HepG2 (cell line): ENCODE measurements at regions not wholly inside any gene's neighbourhood (a gene's known extent, or its start where the extent isn't known, plus 50 kb on each side); places are given as distances from the start of the nearest gene placed in this dataset.

Experiments used
- ATAC-seq: fragments of 200-7000 bp; cut with Tn5 transposase; 3 replicates; pipeline ENCODE4 v1.9.1; 2020; ENCODE audit warnings: mild to moderate bottlenecking, moderate library complexity
- BruUV-seq: library from RNA; stranded (reverse); fragments of 400-500 nt; replicated peaks from 2 replicates; lab custom pipeline; 2021; lab: Mats Ljungman, UMichigan
- CTCF ChIA-PET: fragments of 300-600 bp; formaldehyde crosslinking; extraction: SDS; loops from one replicate; lab custom pipeline; 2021; ENCODE audit warnings: low total read pairs, inconsistent platforms, low intra/inter-chr PET ratio; lab: Yijun Ruan, JAX
- POLR2A ChIA-PET: fragments of 350-600 bp; sonication (Branson Sonifier 250); formaldehyde crosslinking; loops from one replicate; lab custom pipeline; 2020; ENCODE audit warnings: antibody characterized with exemption, inconsistent platforms; lab: Yijun Ruan, JAX
- DNase-seq: peaks from one replicate; pipeline ENCODE4 v3.0.0-alpha.2; 2015; ENCODE audit warnings: low spot score
- FAIRE-seq: peaks from 3 replicates; lab custom pipeline; 2011; peaks lifted over from hg19 to GRCh38; lab: Jason Lieb, UNC
- H2AFZ ChIP-seq: one replicate; pipeline ENCODE4 v1.6.1; 2011; ENCODE audit warnings: low read length, inconsistent platforms
- H3K27ac ChIP-seq: fragments of 300-600 bp; 3 replicates; pipeline ENCODE4 v1.8.0; 2011; ENCODE audit warnings: mixed run types, mild to moderate bottlenecking, mixed read lengths, low read length, inconsistent platforms; ENCODE audit not compliant: insufficient read depth; ENCODE audit errors: extremely low read length
- H3K27me3 ChIP-seq, 2 experiments: fragments of 200-600 bp in 1 of 2; 2 replicates in 1 of 2; 3 replicates in 1 of 2; pipeline versions ENCODE4 v1.6.0 to v1.8.0; 2011; ENCODE audit warnings: low read length in 2 of 2, mild to moderate bottlenecking in 2 of 2, moderate library complexity in 2 of 2, inconsistent platforms in 1 of 2; ENCODE audit not compliant: insufficient read depth in 2 of 2, control insufficient read depth in 1 of 2
- H3K36me3 ChIP-seq, 2 experiments: fragments of 200-600 bp in 1 of 2; replicated peaks in 1 of 2; 2 replicates in 1 of 2; 3 replicates in 1 of 2; pipeline versions ENCODE4 v1.5.1 to v1.8.0; 2011; ENCODE audit warnings: low read length in 2 of 2, inconsistent platforms in 1 of 2; ENCODE audit not compliant: insufficient read depth in 2 of 2, control insufficient read depth in 1 of 2
- H3K4me1 ChIP-seq: 2 replicates; pipeline ENCODE4 v1.5.1; 2012; ENCODE audit warnings: low read length, inconsistent platforms; ENCODE audit not compliant: insufficient read depth
- H3K4me2 ChIP-seq: 2 replicates; pipeline ENCODE4 v1.6.0; 2011; ENCODE audit warnings: low read depth, low read length, inconsistent platforms
- H3K4me3 ChIP-seq, 3 experiments: fragments of 200-600 bp in 1 of 3; sonication (generic), shearing (Covaris generic) in 1 of 3; replicated peaks in 1 of 3; 2 replicates each; pipeline ENCODE4 v1.5.1; 2011 to 2016; ENCODE audit warnings: low read length in 3 of 3, inconsistent platforms in 2 of 3, low read depth in 2 of 3, mild to moderate bottlenecking in 2 of 3, control low read depth in 1 of 3, mixed read lengths in 1 of 3; ENCODE audit not compliant: insufficient read depth in 1 of 3
- H3K79me2 ChIP-seq: one replicate; pipeline ENCODE4 v1.6.1; 2011; ENCODE audit warnings: low read length, inconsistent platforms; ENCODE audit not compliant: insufficient read depth
- H3K9ac ChIP-seq: 2 replicates; pipeline ENCODE4 v1.6.0; 2011; ENCODE audit warnings: mild to moderate bottlenecking, low read depth, low read length, inconsistent platforms; ENCODE audit not compliant: insufficient read depth
- H3K9me3 ChIP-seq: 2 replicates; pipeline ENCODE4 v1.5.1; 2012; ENCODE audit warnings: mild to moderate bottlenecking, low read length
- H4K20me1 ChIP-seq: 2 replicates; pipeline ENCODE4 v1.6.0; 2011; ENCODE audit warnings: inconsistent platforms, mild to moderate bottlenecking, low read length, moderate library complexity; ENCODE audit not compliant: insufficient read depth
- CEBPB ChIP-seq: IDR thresholded peaks from 2 replicates; pipeline ENCODE4 v1.6.1; 2011; ENCODE audit warnings: low read depth, low read length, improper control_type of control experiment, borderline replicate concordance
- FIP1L1 ChIP-seq: fragments of 200-400 bp; formaldehyde crosslinking; IDR thresholded peaks from 2 replicates; pipeline ENCODE4 v1.6.1; 2018; ENCODE audit warnings: low read depth, mild to moderate bottlenecking, low read length, moderate library complexity, borderline replicate concordance; ENCODE audit not compliant: insufficient read depth
- GABPB1 ChIP-seq: IDR thresholded peaks from 2 replicates; pipeline ENCODE4 v1.6.1; 2016; ENCODE audit warnings: mild to moderate bottlenecking, missing genetic modification reagents, moderate library complexity, missing compliant biosample characterization
- GATAD2A ChIP-seq: IDR thresholded peaks from 2 replicates; pipeline ENCODE4 v1.6.1; 2016
- IRF2 ChIP-seq: IDR thresholded peaks from 2 replicates; pipeline ENCODE4 v1.6.1; 2018; ENCODE audit warnings: missing genetic modification reagents, missing compliant biosample characterization
- LCORL ChIP-seq, 2 experiments: fragments of 450-650 bp in 1 of 2; sonication (generic) in 1 of 2; formaldehyde crosslinking in 1 of 2; IDR thresholded peaks; 2 replicates each; pipeline versions ENCODE4 v1.5.0 to v1.6.1; 2017 to 2020; ENCODE audit warnings: antibody characterized with exemption in 1 of 2, missing genetic modification reagents in 1 of 2
- MIER2 ChIP-seq: IDR thresholded peaks from 2 replicates; pipeline ENCODE4 v1.6.1; 2016; ENCODE audit warnings: missing biosample characterization, missing genetic modification reagents
- RXRA ChIP-seq: sonication (generic); formaldehyde crosslinking; IDR thresholded peaks from 2 replicates; pipeline ENCODE4 v1.5.1; 2020; ENCODE audit warnings: missing genetic modification reagents
- SMAD9 ChIP-seq: sonication (generic); formaldehyde crosslinking; IDR thresholded peaks from 2 replicates; pipeline ENCODE4 v1.5.1; 2020; ENCODE audit warnings: mild to moderate bottlenecking, missing genetic modification reagents
- SNAI1 ChIP-seq: sonication (generic); formaldehyde crosslinking; IDR thresholded peaks from 2 replicates; pipeline ENCODE4 v1.5.0; 2020; ENCODE audit warnings: mild to moderate bottlenecking, missing genetic modification reagents, borderline replicate concordance
- TBP ChIP-seq: sonication (generic); formaldehyde crosslinking; IDR thresholded peaks from 2 replicates; pipeline ENCODE4 v1.5.0; 2020; ENCODE audit warnings: missing genetic modification reagents
- ZMYM2 ChIP-seq: sonication (generic); formaldehyde crosslinking; IDR thresholded peaks from 2 replicates; pipeline ENCODE4 v1.8.0; 2022; ENCODE audit warnings: mild to moderate bottlenecking, missing genetic modification reagents
- ZNF264 ChIP-seq: sonication (generic); formaldehyde crosslinking; IDR thresholded peaks from 2 replicates; pipeline ENCODE4 v1.4.0; 2020; ENCODE audit warnings: missing genetic modification reagents
- ZNF564 ChIP-seq: sonication (generic); formaldehyde crosslinking; IDR thresholded peaks from 2 replicates; pipeline ENCODE4 v1.8.1; 2023; ENCODE audit warnings: mild to moderate bottlenecking, missing genetic modification reagents
- WGBS: methylation state at CpG from one replicate; pipeline ENCODE4 v1.1.6; 2017; ENCODE audit warnings: low lambda C conversion rate; 5-methylcytosine and 5-hydroxymethylcytosine counted together
- in situ Hi-C: cut with HindIII; loops from 2 replicates; pipeline ENCODE4 v1.10.0; 2017; ENCODE audit warnings: low pct_unique_long_range_greater_than_20kb; ENCODE audit not compliant: extremely low pct_ligation_motif_present
- intact Hi-C: fragments of 100-400 bp; cut with micrococcal nuclease; formaldehyde crosslinking; loops from one replicate; pipeline ENCODE4 v1.10.0; 2022; ENCODE audit not compliant: unreplicated experiment
- TF ChIP-seq, protein P1 (sequence below): IDR thresholded peaks from 2 replicates; pipeline ENCODE4 v1.6.1; 2016; ENCODE audit warnings: low read depth, control low read depth
- TF ChIP-seq, protein P2 (sequence below): sonication (generic); formaldehyde crosslinking; IDR thresholded peaks from 2 replicates; pipeline ENCODE4 v1.4.0; 2020; ENCODE audit warnings: low read depth, mild to moderate bottlenecking, missing genetic modification reagents
- TF ChIP-seq, protein P3 (sequence below), 2 experiments: sonication (generic) in 1 of 2; formaldehyde crosslinking in 1 of 2; IDR thresholded peaks; 2 replicates each; pipeline versions ENCODE4 v1.4.0 to v1.6.1; 2018 to 2020; ENCODE audit warnings: missing genetic modification reagents in 2 of 2, borderline replicate concordance in 1 of 2, low read depth in 1 of 2, mild to moderate bottlenecking in 1 of 2, missing biosample characterization in 1 of 2
- TF ChIP-seq, protein P4 (sequence below): sonication (generic); formaldehyde crosslinking; conservative IDR thresholded peaks from 2 replicates; pipeline ENCODE4 v1.4.0; 2020; ENCODE audit warnings: mild to moderate bottlenecking, missing genetic modification reagents, moderate library complexity

DNA sequence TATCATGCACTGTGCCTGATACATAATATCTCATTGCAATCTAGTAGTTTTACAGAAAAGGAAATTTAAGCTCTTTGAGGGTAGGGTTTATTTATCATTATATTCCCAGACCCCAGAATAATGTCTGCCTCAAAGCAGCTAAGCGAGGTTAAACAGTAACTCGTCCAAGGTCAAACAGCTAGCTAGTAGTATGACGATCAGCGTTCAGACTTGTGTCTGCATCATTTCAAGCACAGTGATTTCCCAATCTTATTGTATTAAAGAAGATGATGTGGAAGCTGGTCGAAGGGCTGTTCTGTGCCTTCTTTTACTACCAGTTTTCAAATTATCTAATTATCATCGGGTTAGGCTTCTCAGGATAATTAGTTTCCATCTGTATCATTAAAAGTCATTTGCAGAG, 55.1 kb upstream of the NFIB start:
- Histone ChIP-seq H3K4me2 (no peak overlapping the region), H3K36me3 (no peaks in the 10 kb centered on the region), H3K27me3 (no peaks in the 10 kb centered on the region), H3K27ac (no peak overlapping the region), H3K4me1 (peaks cover 23% of the 10 kb centered on the region), H3K4me3 (no peak overlapping the region), H4K20me1 (no peaks in the 10 kb centered on the region), H3K9ac (no peak overlapping the region), H2AFZ (no peak overlapping the region), H3K79me2 (no peaks in the 10 kb centered on the region), H3K9me3 (no peaks in the 10 kb centered on the region)
- DNase-seq: peak; percentile 51
- in situ Hi-C loops: loop anchor here (25.0 kb wide), 3 partner anchors 557 to 1332 kb away; no protein-coding TSS in a partner anchor
- FAIRE-seq: no peak
- POLR2A ChIA-PET: no interaction called here
- intact Hi-C loops: no loop called here
- 8% methylated on average over 6 of the region's 6 CpGs for WGBS
- CTCF ChIA-PET: no interaction called here
- no TSS peak for BruUV-seq
- ATAC-seq: peak; percentile 91
- no peak for TF ChIP-seq SMAD9 (CRISPR knock-in tag)
- TF ChIP-seq, protein P1, sequence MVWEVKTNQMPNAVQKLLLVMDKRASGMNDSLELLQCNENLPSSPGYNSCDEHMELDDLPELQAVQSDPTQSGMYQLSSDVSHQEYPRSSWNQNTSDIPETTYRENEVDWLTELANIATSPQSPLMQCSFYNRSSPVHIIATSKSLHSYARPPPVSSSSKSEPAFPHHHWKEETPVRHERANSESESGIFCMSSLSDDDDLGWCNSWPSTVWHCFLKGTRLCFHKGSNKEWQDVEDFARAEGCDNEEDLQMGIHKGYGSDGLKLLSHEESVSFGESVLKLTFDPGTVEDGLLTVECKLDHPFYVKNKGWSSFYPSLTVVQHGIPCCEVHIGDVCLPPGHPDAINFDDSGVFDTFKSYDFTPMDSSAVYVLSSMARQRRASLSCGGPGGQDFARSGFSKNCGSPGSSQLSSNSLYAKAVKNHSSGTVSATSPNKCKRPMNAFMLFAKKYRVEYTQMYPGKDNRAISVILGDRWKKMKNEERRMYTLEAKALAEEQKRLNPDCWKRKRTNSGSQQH: no peak
- TF ChIP-seq MIER2 (CRISPR knock-in tag): no peak
- TF ChIP-seq FIP1L1: no peak
- TF ChIP-seq GATAD2A (CRISPR knock-in tag): 0 out of 2 replicates have a peak, but pooled peaks have one; percentile 11
- no peak for TF ChIP-seq IRF2 (CRISPR knock-in tag)
- TF ChIP-seq GABPB1 (CRISPR knock-in tag): no peak
- no peak for TF ChIP-seq LCORL (IDR thresholded peaks at IDR 0.05)
- no peak for TF ChIP-seq LCORL (CRISPR knock-in tag; IDR thresholded peaks at IDR 0.05)
- TF ChIP-seq ZNF564 (CRISPR knock-in tag): no peak
- TF ChIP-seq SNAI1 (CRISPR knock-in tag): no peak
- no peak for TF ChIP-seq RXRA (CRISPR knock-in tag)
- TF ChIP-seq ZMYM2 (CRISPR knock-in tag): no peak
- TF ChIP-seq ZNF264 (CRISPR knock-in tag): no peak
- TF ChIP-seq, protein P2, sequence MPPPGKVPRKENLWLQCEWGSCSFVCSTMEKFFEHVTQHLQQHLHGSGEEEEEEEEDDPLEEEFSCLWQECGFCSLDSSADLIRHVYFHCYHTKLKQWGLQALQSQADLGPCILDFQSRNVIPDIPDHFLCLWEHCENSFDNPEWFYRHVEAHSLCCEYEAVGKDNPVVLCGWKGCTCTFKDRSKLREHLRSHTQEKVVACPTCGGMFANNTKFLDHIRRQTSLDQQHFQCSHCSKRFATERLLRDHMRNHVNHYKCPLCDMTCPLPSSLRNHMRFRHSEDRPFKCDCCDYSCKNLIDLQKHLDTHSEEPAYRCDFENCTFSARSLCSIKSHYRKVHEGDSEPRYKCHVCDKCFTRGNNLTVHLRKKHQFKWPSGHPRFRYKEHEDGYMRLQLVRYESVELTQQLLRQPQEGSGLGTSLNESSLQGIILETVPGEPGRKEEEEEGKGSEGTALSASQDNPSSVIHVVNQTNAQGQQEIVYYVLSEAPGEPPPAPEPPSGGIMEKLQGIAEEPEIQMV (CRISPR knock-in tag): no peak
- TF ChIP-seq CEBPB: peak; percentile 56; the same call in 1 of the 2 replicates
- no peak for TF ChIP-seq TBP
- TF ChIP-seq, protein P3, sequence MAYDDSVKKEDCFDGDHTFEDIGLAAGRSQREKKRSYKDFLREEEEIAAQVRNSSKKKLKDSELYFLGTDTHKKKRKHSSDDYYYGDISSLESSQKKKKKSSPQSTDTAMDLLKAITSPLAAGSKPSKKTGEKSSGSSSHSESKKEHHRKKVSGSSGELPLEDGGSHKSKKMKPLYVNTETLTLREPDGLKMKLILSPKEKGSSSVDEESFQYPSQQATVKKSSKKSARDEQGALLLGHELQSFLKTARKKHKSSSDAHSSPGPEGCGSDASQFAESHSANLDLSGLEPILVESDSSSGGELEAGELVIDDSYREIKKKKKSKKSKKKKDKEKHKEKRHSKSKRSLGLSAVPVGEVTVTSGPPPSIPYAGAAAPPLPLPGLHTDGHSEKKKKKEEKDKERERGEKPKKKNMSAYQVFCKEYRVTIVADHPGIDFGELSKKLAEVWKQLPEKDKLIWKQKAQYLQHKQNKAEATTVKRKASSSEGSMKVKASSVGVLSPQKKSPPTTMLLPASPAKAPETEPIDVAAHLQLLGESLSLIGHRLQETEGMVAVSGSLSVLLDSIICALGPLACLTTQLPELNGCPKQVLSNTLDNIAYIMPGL (CRISPR knock-in tag; IDR thresholded peaks at IDR 0.05; ENCODE audit: borderline replicate concordance in 1 of 2, low read depth in 1 of 2): no peak
- TF ChIP-seq, protein P4, sequence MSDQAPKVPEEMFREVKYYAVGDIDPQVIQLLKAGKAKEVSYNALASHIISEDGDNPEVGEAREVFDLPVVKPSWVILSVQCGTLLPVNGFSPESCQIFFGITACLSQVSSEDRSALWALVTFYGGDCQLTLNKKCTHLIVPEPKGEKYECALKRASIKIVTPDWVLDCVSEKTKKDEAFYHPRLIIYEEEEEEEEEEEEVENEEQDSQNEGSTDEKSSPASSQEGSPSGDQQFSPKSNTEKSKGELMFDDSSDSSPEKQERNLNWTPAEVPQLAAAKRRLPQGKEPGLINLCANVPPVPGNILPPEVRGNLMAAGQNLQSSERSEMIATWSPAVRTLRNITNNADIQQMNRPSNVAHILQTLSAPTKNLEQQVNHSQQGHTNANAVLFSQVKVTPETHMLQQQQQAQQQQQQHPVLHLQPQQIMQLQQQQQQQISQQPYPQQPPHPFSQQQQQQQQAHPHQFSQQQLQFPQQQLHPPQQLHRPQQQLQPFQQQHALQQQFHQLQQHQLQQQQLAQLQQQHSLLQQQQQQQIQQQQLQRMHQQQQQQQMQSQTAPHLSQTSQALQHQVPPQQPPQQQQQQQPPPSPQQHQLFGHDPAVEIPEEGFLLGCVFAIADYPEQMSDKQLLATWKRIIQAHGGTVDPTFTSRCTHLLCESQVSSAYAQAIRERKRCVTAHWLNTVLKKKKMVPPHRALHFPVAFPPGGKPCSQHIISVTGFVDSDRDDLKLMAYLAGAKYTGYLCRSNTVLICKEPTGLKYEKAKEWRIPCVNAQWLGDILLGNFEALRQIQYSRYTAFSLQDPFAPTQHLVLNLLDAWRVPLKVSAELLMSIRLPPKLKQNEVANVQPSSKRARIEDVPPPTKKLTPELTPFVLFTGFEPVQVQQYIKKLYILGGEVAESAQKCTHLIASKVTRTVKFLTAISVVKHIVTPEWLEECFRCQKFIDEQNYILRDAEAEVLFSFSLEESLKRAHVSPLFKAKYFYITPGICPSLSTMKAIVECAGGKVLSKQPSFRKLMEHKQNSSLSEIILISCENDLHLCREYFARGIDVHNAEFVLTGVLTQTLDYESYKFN (CRISPR knock-in tag): no peak
